Lung (tissue), 11 donors: ENCODE measurements at regions not wholly inside any gene's neighbourhood (a gene's known extent, or its start where the extent isn't known, plus 50 kb on each side); places are given as distances from the start of the nearest gene placed in this dataset.

Experiments
- ATAC-seq: fragments of 200-7000 bp; cut with Tn5 transposase; one replicate; pipeline ENCODE4 v1.9.1; 2020; ENCODE audit warnings: moderate number of reproducible peaks; ENCODE audit not compliant: insufficient read depth, low FRiP score
- DNase-seq, 3 donors: peaks; one replicate each; pipeline ENCODE4 v3.0.0-alpha.2; 2013 to 2017
- H3K27ac ChIP-seq, 2 donors: one replicate each; pipeline ENCODE4 v1.5.1; 2013; ENCODE audit warnings: mild to moderate bottlenecking in 2 of 2, moderate library complexity in 2 of 2, control low read depth in 1 of 2, inconsistent platforms in 1 of 2, low read depth in 1 of 2, low read length in 1 of 2
- H3K27me3 ChIP-seq, 3 donors: one replicate each; pipeline ENCODE4 v1.5.1; 2013; ENCODE audit warnings: low read length in 2 of 3; ENCODE audit not compliant: control insufficient read depth in 3 of 3, insufficient read depth in 3 of 3
- H3K36me3 ChIP-seq, 4 donors: one replicate each; pipeline ENCODE4 v1.5.1; 2013; ENCODE audit warnings: low read length in 4 of 4, mild to moderate bottlenecking in 1 of 4, moderate library complexity in 1 of 4; ENCODE audit not compliant: control insufficient read depth in 4 of 4, insufficient read depth in 4 of 4
- H3K4me1 ChIP-seq, 5 donors: one replicate each; pipeline ENCODE4 v1.5.1; 2013; ENCODE audit warnings: low read length in 5 of 5, mild to moderate bottlenecking in 2 of 5, moderate library complexity in 1 of 5; ENCODE audit not compliant: control insufficient read depth in 5 of 5, insufficient read depth in 5 of 5
- H3K4me3 ChIP-seq: one replicate; pipeline ENCODE4 v1.5.1; 2013; ENCODE audit warnings: mild to moderate bottlenecking, control low read depth, moderate library complexity
- H3K9ac ChIP-seq, 2 donors: one replicate each; pipeline ENCODE4 v1.5.1; 2013; ENCODE audit warnings: low read length in 2 of 2, control low read depth in 1 of 2; ENCODE audit not compliant: insufficient read depth in 1 of 2
- H3K9me3 ChIP-seq, 4 donors: one replicate each; pipeline ENCODE4 v1.5.1; 2013; ENCODE audit warnings: low read length in 3 of 4, mild to moderate bottlenecking in 1 of 4, moderate library complexity in 1 of 4; ENCODE audit not compliant: control insufficient read depth in 4 of 4, insufficient read depth in 3 of 4
- WGBS, 2 donors: extraction: QIAGEN DNeasy Blood & Tissue Kit; methylation state at CpG; one replicate each; pipeline ENCODE4 v1.1.7; 2013; 5-methylcytosine and 5-hydroxymethylcytosine counted together
- TF ChIP-seq, protein P1 (sequence below): IDR thresholded peaks from 2 replicates; pipeline ENCODE4 v1.5.1; 2012; ENCODE audit warnings: mild to moderate bottlenecking; ENCODE audit errors: control extremely low read depth, extremely low read depth
- donor health status: control.
- donor health status: control.
- donor health status: Bipolar disorder and iron deficiency.
- donor health status: healthy.
- donor health status: DM: yes; HTN: yes; CAD: no.

DNA sequence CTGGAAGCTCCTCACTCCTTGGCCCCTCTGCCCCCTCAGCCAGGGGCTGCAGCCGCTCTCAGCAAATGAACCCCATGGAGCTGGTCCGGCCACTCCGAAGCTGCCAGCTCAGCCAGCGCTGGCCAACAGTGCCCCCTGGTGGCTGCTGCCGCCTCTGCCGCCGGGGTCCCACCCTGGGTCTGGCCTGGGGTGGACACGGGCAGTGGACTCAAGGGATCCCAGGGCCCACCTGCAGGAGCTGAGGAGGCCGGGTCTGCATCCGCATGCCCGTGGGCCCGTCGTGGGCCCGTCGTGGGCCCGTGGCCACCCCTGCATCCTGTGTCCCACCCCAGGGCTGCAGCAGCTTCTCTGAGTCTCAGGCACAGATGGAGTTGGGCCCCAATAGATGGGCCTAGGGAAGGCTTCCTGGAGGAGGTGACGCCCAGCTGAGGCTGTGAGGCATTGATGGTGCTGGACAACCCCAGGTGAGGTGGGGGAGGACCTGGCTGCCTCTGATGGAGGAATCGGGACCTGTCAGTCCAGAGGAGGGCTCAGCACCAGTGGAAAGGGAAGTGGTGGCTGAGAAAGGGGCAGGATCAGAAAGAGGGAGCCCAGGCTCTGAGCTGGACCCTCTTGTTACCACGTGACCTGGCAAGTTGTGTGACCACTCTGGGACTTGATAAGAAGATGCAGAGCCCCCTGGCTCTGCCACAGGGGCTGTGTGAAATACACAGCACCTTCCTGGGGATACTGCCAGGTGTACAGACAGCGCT, 522.3 kb downstream of the BRD1 start:
- H3K4me1 ChIP-seq = no peaks in the 10 kb centered on the region
- ATAC-seq (peak; percentile 49), DNase-seq (peak; percentile 50 to 72 (median 64))
- H3K27me3 ChIP-seq = peaks cover 2 to 13% (median 6%) of the 10 kb centered on the region in 3 donors
- TF ChIP-seq, protein P1, sequence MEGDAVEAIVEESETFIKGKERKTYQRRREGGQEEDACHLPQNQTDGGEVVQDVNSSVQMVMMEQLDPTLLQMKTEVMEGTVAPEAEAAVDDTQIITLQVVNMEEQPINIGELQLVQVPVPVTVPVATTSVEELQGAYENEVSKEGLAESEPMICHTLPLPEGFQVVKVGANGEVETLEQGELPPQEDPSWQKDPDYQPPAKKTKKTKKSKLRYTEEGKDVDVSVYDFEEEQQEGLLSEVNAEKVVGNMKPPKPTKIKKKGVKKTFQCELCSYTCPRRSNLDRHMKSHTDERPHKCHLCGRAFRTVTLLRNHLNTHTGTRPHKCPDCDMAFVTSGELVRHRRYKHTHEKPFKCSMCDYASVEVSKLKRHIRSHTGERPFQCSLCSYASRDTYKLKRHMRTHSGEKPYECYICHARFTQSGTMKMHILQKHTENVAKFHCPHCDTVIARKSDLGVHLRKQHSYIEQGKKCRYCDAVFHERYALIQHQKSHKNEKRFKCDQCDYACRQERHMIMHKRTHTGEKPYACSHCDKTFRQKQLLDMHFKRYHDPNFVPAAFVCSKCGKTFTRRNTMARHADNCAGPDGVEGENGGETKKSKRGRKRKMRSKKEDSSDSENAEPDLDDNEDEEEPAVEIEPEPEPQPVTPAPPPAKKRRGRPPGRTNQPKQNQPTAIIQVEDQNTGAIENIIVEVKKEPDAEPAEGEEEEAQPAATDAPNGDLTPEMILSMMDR = peak; percentile 77
- H3K27ac ChIP-seq = no peak overlapping the region
- H3K9me3 ChIP-seq = peaks cover 0 to 1% (median 0%) of the 10 kb centered on the region in 4 donors
- H3K4me3 ChIP-seq = no peak overlapping the region
- WGBS, 2 donors = 16 to 18% methylated on average over 20 of the region's 20 CpGs
- H3K9ac ChIP-seq = no peak overlapping the region
- no peaks in the 10 kb centered on the region for H3K36me3 ChIP-seq

DNA sequence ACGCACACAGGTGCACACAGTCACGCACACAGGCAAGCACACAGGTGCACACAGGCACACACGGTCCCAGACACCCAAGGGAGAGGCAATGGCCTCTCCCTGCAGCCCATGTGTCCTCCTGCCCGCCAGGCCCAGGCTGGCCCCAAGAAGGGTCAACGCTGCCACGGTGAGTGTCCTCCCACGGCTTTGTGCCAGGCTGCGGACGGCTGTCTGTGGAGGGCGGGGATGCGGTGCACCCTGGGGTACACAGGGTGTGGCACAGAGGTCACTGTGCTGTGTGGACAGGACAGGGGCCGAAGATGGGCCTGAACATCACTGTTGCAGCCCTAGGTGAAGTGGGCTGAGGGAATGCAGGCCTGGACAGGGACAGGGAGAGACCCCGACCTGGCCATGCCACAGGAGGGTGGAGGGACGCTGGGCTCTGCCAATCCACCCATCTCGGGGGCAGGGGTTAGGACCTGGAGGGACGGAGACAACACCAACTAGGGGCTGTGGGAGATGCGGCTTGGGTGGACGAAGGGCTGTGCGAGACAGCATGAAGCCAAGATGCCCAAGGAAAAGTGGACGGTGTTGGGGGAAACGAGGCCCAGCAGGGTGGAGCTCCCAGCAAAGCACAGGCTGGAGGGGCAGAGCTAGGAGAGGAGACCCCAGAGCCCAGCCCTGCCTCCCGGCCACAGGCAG, 523.8 kb downstream of the BRD1 start:
- peaks cover 2 to 6% (median 5%) of the 10 kb centered on the region in 3 donors for H3K27me3 ChIP-seq
- DNase-seq (peak in 1 of 3 donors; percentile 4), ATAC-seq (no peak)
- 86 to 91% methylated on average over 22 of the region's 22 CpGs for WGBS, 2 donors
- no peaks in the 10 kb centered on the region for H3K9me3 ChIP-seq
- TF ChIP-seq, protein P1 = no peak
- no peaks in the 10 kb centered on the region for H3K4me1 ChIP-seq
- H3K36me3 ChIP-seq = no peaks in the 10 kb centered on the region
- no peak overlapping the region for H3K9ac ChIP-seq
- H3K4me3 ChIP-seq = no peak overlapping the region
- no peak overlapping the region for H3K27ac ChIP-seq

GRCh38 chr22:49303061-49303735, 524.5 kb downstream of the BRD1 start:
- WGBS, 2 donors = 77 to 80% methylated on average over 17 of the region's 17 CpGs
- peaks cover 0 to 6% (median 2%) of the 10 kb centered on the region in 3 donors for H3K27me3 ChIP-seq
- H3K27ac ChIP-seq = no peak overlapping the region
- H3K4me3 ChIP-seq = no peak overlapping the region
- no peaks in the 10 kb centered on the region for H3K4me1 ChIP-seq
- no peak overlapping the region for H3K9ac ChIP-seq
- ATAC-seq (no peak), DNase-seq (peak in 1 of 3 donors; percentile 7)
- TF ChIP-seq, protein P1 = no peak
- H3K9me3 ChIP-seq = no peaks in the 10 kb centered on the region
- no peaks in the 10 kb centered on the region for H3K36me3 ChIP-seq
